Astrocyte (in vitro differentiated cells and primary cell): ENCODE measurements at regions not wholly inside any gene's neighbourhood (a gene's known extent, or its start where the extent isn't known, plus 50 kb on each side); places are given as distances from the start of the nearest gene placed in this dataset.

Experiments used
- DNase-seq: peaks from one replicate; pipeline ENCODE4 v3.0.0-alpha.2; 2010; ENCODE audit warnings: low read depth
- FAIRE-seq: peaks from 2 replicates; lab custom pipeline; 2011; peaks lifted over from hg19 to GRCh38; lab: Jason Lieb, UNC
- H2AFZ ChIP-seq: 2 replicates; pipeline ENCODE4 v1.6.0; 2012; ENCODE audit warnings: low read depth, low read length, inconsistent platforms
- H3K27ac ChIP-seq: 2 replicates; pipeline ENCODE4 v1.5.1; 2011; ENCODE audit warnings: low read depth, low read length, inconsistent platforms
- H3K27me3 ChIP-seq: 2 replicates; pipeline ENCODE4 v1.6.0; 2011; ENCODE audit warnings: low read length, inconsistent platforms; ENCODE audit not compliant: insufficient read depth
- H3K36me3 ChIP-seq: 2 replicates; pipeline ENCODE4 v1.5.1; 2011; ENCODE audit warnings: low read length, inconsistent platforms; ENCODE audit not compliant: insufficient read depth
- H3K4me1 ChIP-seq: 2 replicates; pipeline ENCODE4 v1.5.1; 2011; ENCODE audit warnings: low read length, inconsistent platforms; ENCODE audit not compliant: insufficient read depth
- H3K4me2 ChIP-seq: 2 replicates; pipeline ENCODE4 v1.6.0; 2012; ENCODE audit warnings: low read length, inconsistent platforms
- H3K4me3 ChIP-seq: 2 replicates; pipeline ENCODE4 v1.5.1; 2011; ENCODE audit warnings: low read depth, mild to moderate bottlenecking, low read length, inconsistent platforms; ENCODE audit not compliant: insufficient read depth
- H3K79me2 ChIP-seq: 2 replicates; pipeline ENCODE4 v1.6.0; 2012; ENCODE audit warnings: mild to moderate bottlenecking, low read length, inconsistent platforms; ENCODE audit not compliant: insufficient read depth
- H3K9ac ChIP-seq: 2 replicates; pipeline ENCODE4 v1.6.0; 2012; ENCODE audit warnings: mild to moderate bottlenecking, low read length, inconsistent platforms
- H3K9me3 ChIP-seq: 2 replicates; pipeline ENCODE4 v1.5.1; 2012; ENCODE audit warnings: low read depth, mild to moderate bottlenecking, low read length, inconsistent platforms; ENCODE audit not compliant: insufficient read depth
- H4K20me1 ChIP-seq: 2 replicates; pipeline ENCODE4 v1.6.0; 2012; ENCODE audit warnings: low read length, inconsistent platforms; ENCODE audit not compliant: insufficient read depth
- H3K27ac Mint-ChIP-seq: one replicate; pipeline ENCODE4 v1.8.0; 2021; ENCODE audit warnings: mild to moderate bottlenecking, mixed read lengths; ENCODE audit not compliant: unreplicated experiment
- H3K27me3 Mint-ChIP-seq: one replicate; pipeline ENCODE4 v1.8.0; 2021; ENCODE audit warnings: low read depth, mixed read lengths; ENCODE audit not compliant: unreplicated experiment
- H3K36me3 Mint-ChIP-seq: one replicate; pipeline ENCODE4 v1.8.0; 2021; ENCODE audit warnings: low read depth, mixed read lengths; ENCODE audit not compliant: unreplicated experiment
- H3K4me1 Mint-ChIP-seq: one replicate; pipeline ENCODE4 v1.8.0; 2021; ENCODE audit warnings: low read depth, mixed read lengths; ENCODE audit not compliant: unreplicated experiment
- H3K4me3 Mint-ChIP-seq: one replicate; pipeline ENCODE4 v1.8.0; 2021; ENCODE audit warnings: mild to moderate bottlenecking, moderate library complexity, mixed read lengths; ENCODE audit not compliant: unreplicated experiment
- H3K9me3 Mint-ChIP-seq: one replicate; pipeline ENCODE4 v1.8.0; 2021; ENCODE audit warnings: mild to moderate bottlenecking, mixed read lengths; ENCODE audit not compliant: unreplicated experiment
- EZH2 ChIP-seq: IDR thresholded peaks from 2 replicates; pipeline ENCODE4 v1.6.1; 2012; ENCODE audit warnings: mild to moderate bottlenecking, low read length, inconsistent platforms; ENCODE audit not compliant: insufficient read depth
- TF ChIP-seq, protein P1 (sequence below): IDR thresholded peaks from 2 replicates; pipeline ENCODE4 v1.5.1; 2011; ENCODE audit warnings: low read depth, mild to moderate bottlenecking, inconsistent platforms, low read length, moderate library complexity; ENCODE audit not compliant: insufficient read depth

DNA sequence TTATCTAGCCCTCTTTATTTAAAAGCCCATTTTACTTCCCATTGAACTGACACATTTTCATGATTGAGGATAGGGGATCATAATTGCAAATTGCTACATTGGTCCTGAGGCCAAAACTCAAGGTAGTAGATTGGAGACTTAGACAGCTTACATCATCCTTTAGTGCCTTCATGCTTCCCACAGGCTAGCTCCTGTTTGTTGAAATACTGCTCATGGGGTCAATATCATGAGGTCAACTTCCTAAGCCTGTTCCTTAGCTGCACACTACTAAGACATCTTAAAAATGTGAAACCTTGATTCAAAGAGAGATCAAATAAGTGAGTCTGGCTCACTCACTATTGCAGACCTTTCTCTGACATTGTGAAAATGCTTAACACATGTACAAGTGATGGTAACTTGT, 113.0 kb downstream of the TBC1D30 start:
- Mint-ChIP-seq H3K4me3 (no peak overlapping the region), H3K4me1 (peaks cover 8% of the 10 kb centered on the region), H3K27ac (no peak overlapping the region), H3K36me3 (no peaks in the 10 kb centered on the region), H3K9me3 (peaks cover 3% of the 10 kb centered on the region), H3K27me3 (peaks cover 4% of the 10 kb centered on the region)
- H3K4me3 ChIP-seq: no peak overlapping the region
- no peaks in the 10 kb centered on the region for H3K79me2 ChIP-seq
- no peak overlapping the region for H2AFZ ChIP-seq
- H3K27me3 ChIP-seq: peaks cover 4% of the 10 kb centered on the region
- H3K4me1 ChIP-seq: no peaks in the 10 kb centered on the region
- no peak overlapping the region for H3K9ac ChIP-seq
- no peaks in the 10 kb centered on the region for H4K20me1 ChIP-seq
- no peak for FAIRE-seq
- H3K9me3 ChIP-seq: no peaks in the 10 kb centered on the region
- H3K27ac ChIP-seq: no peak overlapping the region
- no peak for TF ChIP-seq EZH2
- TF ChIP-seq, protein P1, sequence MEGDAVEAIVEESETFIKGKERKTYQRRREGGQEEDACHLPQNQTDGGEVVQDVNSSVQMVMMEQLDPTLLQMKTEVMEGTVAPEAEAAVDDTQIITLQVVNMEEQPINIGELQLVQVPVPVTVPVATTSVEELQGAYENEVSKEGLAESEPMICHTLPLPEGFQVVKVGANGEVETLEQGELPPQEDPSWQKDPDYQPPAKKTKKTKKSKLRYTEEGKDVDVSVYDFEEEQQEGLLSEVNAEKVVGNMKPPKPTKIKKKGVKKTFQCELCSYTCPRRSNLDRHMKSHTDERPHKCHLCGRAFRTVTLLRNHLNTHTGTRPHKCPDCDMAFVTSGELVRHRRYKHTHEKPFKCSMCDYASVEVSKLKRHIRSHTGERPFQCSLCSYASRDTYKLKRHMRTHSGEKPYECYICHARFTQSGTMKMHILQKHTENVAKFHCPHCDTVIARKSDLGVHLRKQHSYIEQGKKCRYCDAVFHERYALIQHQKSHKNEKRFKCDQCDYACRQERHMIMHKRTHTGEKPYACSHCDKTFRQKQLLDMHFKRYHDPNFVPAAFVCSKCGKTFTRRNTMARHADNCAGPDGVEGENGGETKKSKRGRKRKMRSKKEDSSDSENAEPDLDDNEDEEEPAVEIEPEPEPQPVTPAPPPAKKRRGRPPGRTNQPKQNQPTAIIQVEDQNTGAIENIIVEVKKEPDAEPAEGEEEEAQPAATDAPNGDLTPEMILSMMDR: no peak
- no peaks in the 10 kb centered on the region for H3K36me3 ChIP-seq
- no peak for DNase-seq
- H3K4me2 ChIP-seq: no peak overlapping the region

DNA sequence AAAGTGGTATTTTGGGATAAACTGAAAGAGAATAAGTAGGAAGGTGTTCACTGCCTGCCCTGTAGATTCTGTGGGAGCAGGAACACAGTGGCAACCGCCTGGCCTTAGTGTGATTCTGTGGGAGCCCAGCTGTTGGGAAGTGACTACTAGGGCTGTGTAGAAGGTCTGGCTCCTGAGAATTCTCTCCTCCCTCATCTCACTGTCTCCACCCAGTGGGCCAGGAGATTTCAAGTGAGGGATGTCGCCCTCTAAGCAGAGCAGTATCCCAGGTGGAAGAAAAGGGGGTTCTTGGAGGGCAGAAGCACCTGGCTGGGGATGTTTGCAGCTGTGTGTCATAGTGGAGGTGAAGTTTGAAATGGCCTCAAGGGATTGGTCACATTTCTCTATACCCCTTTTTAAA, 113.7 kb downstream of the TBC1D30 start:
- no peaks in the 10 kb centered on the region for H3K79me2 ChIP-seq
- DNase-seq (no peak), FAIRE-seq (no peak)
- Mint-ChIP-seq H3K9me3 (peaks cover 4% of the 10 kb centered on the region), H3K27ac (no peak overlapping the region), H3K36me3 (no peaks in the 10 kb centered on the region), H3K4me3 (no peak overlapping the region), H3K4me1 (peaks cover 5% of the 10 kb centered on the region), H3K27me3 (peaks cover 4% of the 10 kb centered on the region)
- TF ChIP-seq, protein P1: no peak
- TF ChIP-seq EZH2: no peak
- no peaks in the 10 kb centered on the region for H4K20me1 ChIP-seq
- H2AFZ ChIP-seq: no peak overlapping the region
- H3K36me3 ChIP-seq: no peaks in the 10 kb centered on the region
- H3K9ac ChIP-seq: no peak overlapping the region
- peaks cover 4% of the 10 kb centered on the region for H3K27me3 ChIP-seq
- no peak overlapping the region for H3K4me3 ChIP-seq
- H3K9me3 ChIP-seq: no peaks in the 10 kb centered on the region
- H3K27ac ChIP-seq: no peak overlapping the region
- H3K4me1 ChIP-seq: no peaks in the 10 kb centered on the region
- H3K4me2 ChIP-seq: no peak overlapping the region

DNA sequence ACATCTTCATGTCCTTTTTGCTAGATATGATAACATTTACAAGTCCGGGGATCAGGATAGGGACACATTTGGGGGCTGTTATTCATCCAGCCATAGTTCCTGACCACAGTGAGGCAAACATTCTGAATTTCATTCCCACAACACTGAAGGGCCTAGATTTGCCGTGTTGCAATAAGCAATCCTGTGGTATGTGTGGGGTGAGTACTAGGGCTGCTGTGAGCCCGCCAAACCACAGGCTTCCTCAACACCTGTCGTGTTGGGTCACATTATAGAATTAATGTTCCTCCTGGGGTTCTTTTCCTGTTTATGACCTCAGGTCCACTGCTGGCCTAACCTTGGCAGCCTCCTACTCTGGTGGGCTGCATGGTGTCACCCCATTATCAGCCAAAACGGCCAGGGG, 119.2 kb downstream of the TBC1D30 start:
- no peak overlapping the region for H3K9ac ChIP-seq
- H3K4me1 ChIP-seq: no peaks in the 10 kb centered on the region
- H2AFZ ChIP-seq: no peak overlapping the region
- DNase-seq (peak; percentile 82), FAIRE-seq (no peak)
- H3K27ac ChIP-seq: no peak overlapping the region
- peaks cover 4% of the 10 kb centered on the region for H3K9me3 Mint-ChIP-seq
- no peaks in the 10 kb centered on the region for H4K20me1 ChIP-seq
- H3K4me3 ChIP-seq: no peak overlapping the region
- no peaks in the 10 kb centered on the region for H3K9me3 ChIP-seq
- TF ChIP-seq EZH2: no peak
- TF ChIP-seq, protein P1: no peak
- no peaks in the 10 kb centered on the region for H3K36me3 ChIP-seq
- H3K27me3 ChIP-seq: no peaks in the 10 kb centered on the region
- H3K36me3 Mint-ChIP-seq: no peaks in the 10 kb centered on the region
- peaks cover 2% of the 10 kb centered on the region for H3K4me1 Mint-ChIP-seq
- no peak overlapping the region for H3K27ac Mint-ChIP-seq
- no peaks in the 10 kb centered on the region for H3K79me2 ChIP-seq
- H3K27me3 Mint-ChIP-seq: peaks cover 15% of the 10 kb centered on the region
- no peak overlapping the region for H3K4me2 ChIP-seq
- no peak overlapping the region for H3K4me3 Mint-ChIP-seq
